ENCODE measurements at regions not wholly inside any gene's neighbourhood (a gene's known extent, or its start where the extent isn't known, plus 50 kb on each side); places are given as distances from the start of the nearest gene placed in this dataset.
A peak's percentile ranks its signal among the peaks of the same experiment; 100 is the strongest.

DNA sequence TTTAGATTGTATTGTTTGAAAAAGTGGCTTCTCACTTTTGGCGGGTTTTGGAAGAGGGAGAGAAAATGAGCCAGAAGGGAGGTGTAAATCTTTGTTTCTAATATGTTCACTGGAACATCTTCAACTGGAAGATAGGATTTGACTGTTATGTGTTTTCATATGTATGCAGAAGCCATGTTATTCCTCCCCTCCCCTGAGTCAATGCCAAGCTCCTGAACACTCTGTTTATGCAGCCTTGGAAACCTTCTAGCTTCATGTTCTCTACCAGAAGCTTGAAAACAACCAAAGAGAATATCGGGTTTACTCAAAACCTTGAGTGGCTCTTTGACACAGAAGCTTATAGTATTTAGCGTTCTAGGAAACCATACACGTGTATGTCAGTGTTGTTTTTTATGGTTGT is 279.1 kb downstream of the PRL start:
- H3K4me3 ChIP-seq (ENCODE audit: low read length): no peak overlapping the region
- no peaks in the 10 kb centered on the region; the same call in 1 of the 2 replicates for H3K9me3 ChIP-seq (ENCODE audit: insufficient read depth, low read depth, low read length)
- no peaks in the 10 kb centered on the region for H3K27me3 ChIP-seq (ENCODE audit: insufficient read depth, low read length)
- H3K9ac ChIP-seq (ENCODE audit: low read depth, low read length): no peak overlapping the region
- WGBS: 94% methylated on average over 4 of the region's 4 CpGs
- H3K36me3 ChIP-seq (ENCODE audit: insufficient read depth, low read length): peaks cover 25% of the 10 kb centered on the region
- no peaks in the 10 kb centered on the region for H3K4me1 ChIP-seq (ENCODE audit: insufficient read depth, low read length)
- H3K27ac ChIP-seq (ENCODE audit: low read depth, low read length): no peak overlapping the region

DNA sequence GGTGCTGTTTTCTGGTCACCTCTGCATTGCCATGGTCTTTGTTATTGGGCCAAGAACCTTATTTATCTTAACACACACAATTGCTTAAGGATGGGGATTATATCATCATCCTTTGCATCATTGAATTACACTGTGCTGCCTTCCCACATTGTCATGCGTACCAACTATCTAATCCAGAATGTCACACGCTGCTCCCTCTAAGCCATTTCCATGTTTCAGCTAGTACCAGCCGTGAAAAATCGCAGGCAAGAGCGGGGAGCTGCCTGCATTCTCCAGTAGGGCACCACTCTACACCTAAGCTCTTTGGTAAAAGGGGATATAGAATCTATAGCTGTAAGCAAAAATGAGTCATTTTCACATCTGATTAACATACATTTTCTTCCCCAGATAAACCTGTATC is 277.0 kb downstream of the PRL start:
- no peak overlapping the region for H3K9ac ChIP-seq (ENCODE audit: low read depth, low read length)
- WGBS: 89% methylated on average over 5 of the region's 5 CpGs
- no peaks in the 10 kb centered on the region; the same call in 1 of the 2 replicates for H3K9me3 ChIP-seq (ENCODE audit: insufficient read depth, low read depth, low read length)
- H3K36me3 ChIP-seq (ENCODE audit: insufficient read depth, low read length): peaks cover 25% of the 10 kb centered on the region
- H3K4me1 ChIP-seq (ENCODE audit: insufficient read depth, low read length): peaks cover 12% of the 10 kb centered on the region
- no peak overlapping the region for H3K4me3 ChIP-seq (ENCODE audit: low read length)
- no peak overlapping the region for H3K27ac ChIP-seq (ENCODE audit: low read depth, low read length)
- no peaks in the 10 kb centered on the region for H3K27me3 ChIP-seq (ENCODE audit: insufficient read depth, low read length)

DNA sequence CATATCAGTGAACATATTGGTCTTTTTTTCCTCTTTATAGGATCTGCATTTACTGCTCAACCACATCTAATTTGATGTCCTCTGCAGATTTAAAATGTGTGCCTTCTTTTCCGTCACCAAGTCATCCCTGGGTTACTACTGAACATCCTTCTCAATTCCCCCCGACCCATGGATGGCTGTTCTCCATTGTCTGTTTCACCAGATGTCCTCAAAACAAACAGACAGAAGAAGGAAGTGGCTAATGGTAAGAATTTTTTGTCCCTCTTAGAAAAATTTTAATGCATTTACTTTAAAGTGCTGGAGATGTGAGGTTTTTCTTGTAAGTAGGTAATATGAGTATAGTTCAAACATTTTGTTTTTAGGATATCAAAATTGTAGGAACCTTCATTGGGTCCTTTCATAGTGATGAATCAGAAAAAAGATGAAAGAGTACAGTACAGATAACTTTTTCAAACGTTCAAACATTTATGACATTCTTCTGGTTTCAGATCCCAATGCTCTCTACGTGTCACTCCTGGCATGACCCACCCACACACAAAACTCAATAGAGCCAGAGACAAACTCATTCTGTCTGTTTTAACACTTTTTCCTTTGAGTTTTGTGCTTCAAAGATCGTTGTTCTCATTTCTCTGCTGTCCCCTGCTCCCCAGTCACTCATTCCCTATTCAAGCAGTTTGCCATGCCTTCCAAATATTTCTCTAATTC is 276.4 kb downstream of the PRL start:
- H3K4me3 ChIP-seq (ENCODE audit: low read length): no peak overlapping the region
- peaks cover 18% of the 10 kb centered on the region for H3K4me1 ChIP-seq (ENCODE audit: insufficient read depth, low read length)
- H3K27ac ChIP-seq (ENCODE audit: low read depth, low read length): no peak overlapping the region
- H3K9ac ChIP-seq (ENCODE audit: low read depth, low read length): no peak overlapping the region
- no peaks in the 10 kb centered on the region; the same call in 1 of the 2 replicates for H3K9me3 ChIP-seq (ENCODE audit: insufficient read depth, low read depth, low read length)
- no peaks in the 10 kb centered on the region for H3K27me3 ChIP-seq (ENCODE audit: insufficient read depth, low read length)
- H3K36me3 ChIP-seq (ENCODE audit: insufficient read depth, low read length): peaks cover 25% of the 10 kb centered on the region
- 94% methylated on average over 5 of the region's 5 CpGs for WGBS

DNA sequence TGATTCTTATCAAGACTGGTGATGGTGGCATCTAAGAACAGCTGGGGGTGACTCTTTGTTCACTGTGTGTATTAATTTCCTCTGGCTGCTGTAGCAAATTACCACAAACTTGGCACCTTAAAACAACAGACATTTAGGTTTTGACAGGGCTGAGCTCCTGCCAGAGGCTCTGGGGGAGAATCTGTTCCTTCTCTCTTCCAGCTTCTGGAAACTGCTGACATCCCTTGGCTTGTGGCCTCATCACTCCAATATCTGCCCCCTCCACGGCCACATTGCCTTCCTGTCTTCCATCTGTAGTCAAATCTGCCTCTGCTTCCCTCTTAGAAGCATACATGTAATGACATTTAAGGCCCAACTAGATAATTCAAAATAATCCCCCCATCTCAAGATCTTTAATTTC is 274.9 kb downstream of the PRL start:
- Histone ChIP-seq H3K36me3 (ENCODE audit: insufficient read depth, low read length) (peaks cover 25% of the 10 kb centered on the region), H3K9me3 (ENCODE audit: insufficient read depth, low read depth, low read length) (no peaks in the 10 kb centered on the region; the same call in 1 of the 2 replicates), H3K4me3 (ENCODE audit: low read length) (no peak overlapping the region), H3K4me1 (ENCODE audit: insufficient read depth, low read length) (peaks cover 33% of the 10 kb centered on the region), H3K27me3 (ENCODE audit: insufficient read depth, low read length) (no peaks in the 10 kb centered on the region), H3K9ac (ENCODE audit: low read depth, low read length) (no peak overlapping the region), H3K27ac (ENCODE audit: low read depth, low read length) (no peak overlapping the region)
- 87% methylated on average over 1 of the region's 1 CpG for WGBS

DNA sequence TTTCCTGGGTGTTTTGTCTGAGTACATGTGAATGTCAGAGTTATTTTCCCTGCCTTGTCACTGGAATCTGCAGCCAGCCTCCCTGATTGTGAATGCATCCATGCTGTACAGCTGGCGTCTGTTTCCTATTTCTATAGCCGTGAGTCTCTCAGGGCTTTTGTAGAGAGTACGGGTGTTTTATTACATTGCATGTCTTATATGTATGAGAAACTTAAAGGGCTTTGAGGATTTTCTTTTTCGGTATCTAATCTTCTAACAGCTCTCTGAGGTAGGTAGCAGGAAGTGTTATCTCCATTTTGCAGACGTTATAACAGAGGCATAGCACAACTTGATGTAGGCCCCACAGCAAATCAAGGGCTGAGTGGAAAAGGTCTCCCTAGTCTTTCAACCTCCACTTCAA is 272.9 kb downstream of the PRL start:
- Histone ChIP-seq H3K4me3 (ENCODE audit: low read length) (no peak overlapping the region), H3K9me3 (ENCODE audit: insufficient read depth, low read depth, low read length) (no peaks in the 10 kb centered on the region; the same call in 1 of the 2 replicates), H3K27ac (ENCODE audit: low read depth, low read length) (peak overlapping the region; percentile 56), H3K27me3 (ENCODE audit: insufficient read depth, low read length) (no peaks in the 10 kb centered on the region), H3K4me1 (ENCODE audit: insufficient read depth, low read length) (peaks cover 38% of the 10 kb centered on the region), H3K36me3 (ENCODE audit: insufficient read depth, low read length) (peaks cover 25% of the 10 kb centered on the region), H3K9ac (ENCODE audit: low read depth, low read length) (no peak overlapping the region)
- 88% methylated on average over 5 of the region's 5 CpGs for WGBS

DNA sequence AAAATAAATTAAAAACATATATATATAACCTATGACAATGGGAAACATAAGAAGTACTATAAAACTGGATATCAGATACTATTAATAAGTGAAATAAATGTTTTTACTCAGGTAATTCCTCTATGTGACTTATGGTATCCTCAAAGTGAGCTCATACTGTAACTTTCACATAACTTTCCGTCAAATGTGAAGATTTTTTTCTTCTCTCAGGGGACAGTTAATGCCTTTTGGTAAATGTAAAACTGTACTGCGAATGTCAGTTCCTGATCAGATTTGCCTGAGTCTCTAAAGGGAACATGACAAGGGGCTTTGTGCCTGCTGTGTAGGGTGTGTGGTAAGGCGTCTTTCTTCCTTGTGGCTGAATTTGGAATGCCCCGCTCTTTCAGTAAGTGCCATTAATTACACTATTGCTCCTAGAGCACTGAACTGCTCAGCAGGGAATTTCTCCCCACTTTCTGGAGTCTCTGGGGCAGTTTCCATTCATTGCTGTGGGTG is 271.8 kb downstream of the PRL start:
- Histone ChIP-seq H3K9ac (ENCODE audit: low read depth, low read length) (peak overlapping the region; percentile 65), H3K36me3 (ENCODE audit: insufficient read depth, low read length) (peaks cover 25% of the 10 kb centered on the region), H3K4me1 (ENCODE audit: insufficient read depth, low read length) (peaks cover 43% of the 10 kb centered on the region), H3K4me3 (ENCODE audit: low read length) (no peak overlapping the region), H3K27ac (ENCODE audit: low read depth, low read length) (peak overlapping the region; percentile 93), H3K9me3 (ENCODE audit: insufficient read depth, low read depth, low read length) (no peaks in the 10 kb centered on the region; the same call in 1 of the 2 replicates), H3K27me3 (ENCODE audit: insufficient read depth, low read length) (no peaks in the 10 kb centered on the region)
- WGBS: 40% methylated on average over 4 of the region's 4 CpGs

DNA sequence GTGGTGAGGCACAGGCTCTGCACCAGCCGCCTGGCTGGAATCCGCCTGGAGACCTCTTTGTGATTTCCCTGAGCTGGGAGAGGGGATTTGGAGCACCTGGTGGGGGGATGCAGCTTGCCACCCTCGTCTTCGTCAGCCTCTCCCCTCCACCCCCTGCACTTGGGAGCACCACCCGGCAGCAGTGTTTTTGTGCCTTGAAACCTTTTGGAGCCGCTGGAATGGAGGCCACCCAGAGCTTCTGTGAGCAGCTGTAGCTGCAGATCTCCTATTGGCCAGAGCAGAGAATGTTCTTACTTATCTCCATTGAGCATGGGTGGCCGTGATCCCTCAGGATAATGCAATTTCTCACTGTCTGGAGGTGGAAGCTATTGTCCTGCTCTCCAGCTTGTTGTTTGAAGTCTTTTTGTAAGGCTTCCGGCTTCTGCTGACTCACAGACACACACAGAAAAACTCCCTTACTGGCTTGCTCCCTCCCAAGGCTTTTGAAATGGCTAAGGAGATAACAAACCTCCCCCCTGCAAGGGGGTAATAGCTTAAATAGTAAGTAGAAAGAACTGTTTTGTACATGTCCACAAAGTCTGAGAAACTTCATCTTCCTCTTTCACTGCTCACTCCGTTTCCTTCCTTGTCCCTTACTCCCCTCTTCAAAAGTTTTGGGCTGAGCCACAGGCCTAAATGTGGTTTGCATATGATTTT is 271.2 kb downstream of the PRL start:
- Histone ChIP-seq H3K9ac (ENCODE audit: low read depth, low read length) (peak overlapping the region; percentile 65), H3K4me3 (ENCODE audit: low read length) (no peak overlapping the region), H3K36me3 (ENCODE audit: insufficient read depth, low read length) (peaks cover 19% of the 10 kb centered on the region), H3K9me3 (ENCODE audit: insufficient read depth, low read depth, low read length) (no peaks in the 10 kb centered on the region; the same call in 1 of the 2 replicates), H3K27me3 (ENCODE audit: insufficient read depth, low read length) (no peaks in the 10 kb centered on the region), H3K27ac (ENCODE audit: low read depth, low read length) (peak overlapping the region; percentile 93), H3K4me1 (ENCODE audit: insufficient read depth, low read length) (peaks cover 43% of the 10 kb centered on the region)
- 10% methylated on average over 9 of the region's 9 CpGs for WGBS

DNA sequence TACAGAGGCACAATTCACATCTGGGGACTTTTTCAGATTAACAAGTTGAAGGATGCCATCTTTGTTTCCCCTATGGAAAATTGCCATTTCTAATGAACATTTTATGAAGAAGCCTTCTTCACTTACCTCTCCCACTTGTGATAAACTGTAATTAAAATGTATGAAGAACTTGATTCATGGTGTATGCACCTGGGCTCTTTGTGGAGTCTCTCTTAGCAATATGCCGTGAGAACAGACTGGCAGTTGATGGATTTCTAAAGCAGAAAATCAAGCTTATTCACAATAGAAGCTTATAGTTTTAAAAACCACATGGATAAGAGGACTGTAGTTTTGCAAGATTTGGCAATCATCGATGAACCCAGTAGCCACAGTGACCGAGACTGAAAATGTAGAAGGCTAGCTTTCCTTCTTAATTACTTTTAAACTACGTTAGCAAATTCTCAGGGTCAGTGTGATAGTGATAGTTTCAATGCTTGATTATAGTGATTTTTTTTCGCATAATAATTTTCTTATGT is 270.6 kb downstream of the PRL start:
- 84% methylated on average over 5 of the region's 5 CpGs for WGBS
- Histone ChIP-seq H3K27me3 (ENCODE audit: insufficient read depth, low read length) (no peaks in the 10 kb centered on the region), H3K27ac (ENCODE audit: low read depth, low read length) (peak overlapping the region; percentile 93), H3K36me3 (ENCODE audit: insufficient read depth, low read length) (peaks cover 13% of the 10 kb centered on the region), H3K9ac (ENCODE audit: low read depth, low read length) (peak overlapping the region; percentile 65; the same call in 1 of the 2 replicates), H3K9me3 (ENCODE audit: insufficient read depth, low read depth, low read length) (no peaks in the 10 kb centered on the region; the same call in 1 of the 2 replicates), H3K4me3 (ENCODE audit: low read length) (no peak overlapping the region), H3K4me1 (ENCODE audit: insufficient read depth, low read length) (peaks cover 43% of the 10 kb centered on the region)

DNA sequence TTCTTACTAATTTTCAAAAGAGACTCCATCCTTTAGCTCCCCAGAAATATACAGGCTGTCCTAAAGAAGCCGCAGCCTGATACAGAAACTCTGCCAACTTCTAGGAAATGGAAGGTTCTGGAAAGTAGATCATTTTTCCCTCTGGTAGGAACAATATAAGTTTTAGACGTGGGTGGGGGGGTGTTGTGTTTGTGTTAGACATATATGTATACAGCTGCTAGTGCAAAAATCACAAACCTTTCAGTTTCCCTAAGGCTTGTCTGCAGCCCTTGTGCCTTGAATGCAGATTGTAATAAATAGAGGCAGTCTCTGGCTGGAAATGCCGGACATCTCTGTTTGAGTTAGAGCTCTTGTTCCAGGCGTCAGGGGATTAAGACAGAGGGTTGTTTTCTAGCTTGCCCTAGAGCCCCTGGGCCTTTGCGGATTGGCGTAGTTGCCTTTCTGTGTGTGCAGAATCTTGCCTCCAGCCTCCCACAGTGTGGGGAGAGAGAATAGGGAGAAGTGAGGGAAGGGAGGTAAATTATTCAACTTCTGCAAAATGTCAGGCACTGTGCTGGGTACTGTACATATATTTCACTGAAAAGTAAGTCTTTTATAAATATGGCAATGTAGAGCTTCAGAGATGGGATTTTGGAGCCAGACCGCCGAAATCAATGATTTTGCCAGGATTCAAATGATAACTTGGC is 269.7 kb downstream of the PRL start:
- 89% methylated on average over 8 of the region's 8 CpGs for WGBS
- Histone ChIP-seq H3K9ac (ENCODE audit: low read depth, low read length) (no peak overlapping the region), H3K27me3 (ENCODE audit: insufficient read depth, low read length) (no peaks in the 10 kb centered on the region), H3K9me3 (ENCODE audit: insufficient read depth, low read depth, low read length) (no peaks in the 10 kb centered on the region), H3K36me3 (ENCODE audit: insufficient read depth, low read length) (peaks cover 4% of the 10 kb centered on the region), H3K4me3 (ENCODE audit: low read length) (no peak overlapping the region), H3K4me1 (ENCODE audit: insufficient read depth, low read length) (peaks cover 43% of the 10 kb centered on the region), H3K27ac (ENCODE audit: low read depth, low read length) (peak overlapping the region; percentile 93)

DNA sequence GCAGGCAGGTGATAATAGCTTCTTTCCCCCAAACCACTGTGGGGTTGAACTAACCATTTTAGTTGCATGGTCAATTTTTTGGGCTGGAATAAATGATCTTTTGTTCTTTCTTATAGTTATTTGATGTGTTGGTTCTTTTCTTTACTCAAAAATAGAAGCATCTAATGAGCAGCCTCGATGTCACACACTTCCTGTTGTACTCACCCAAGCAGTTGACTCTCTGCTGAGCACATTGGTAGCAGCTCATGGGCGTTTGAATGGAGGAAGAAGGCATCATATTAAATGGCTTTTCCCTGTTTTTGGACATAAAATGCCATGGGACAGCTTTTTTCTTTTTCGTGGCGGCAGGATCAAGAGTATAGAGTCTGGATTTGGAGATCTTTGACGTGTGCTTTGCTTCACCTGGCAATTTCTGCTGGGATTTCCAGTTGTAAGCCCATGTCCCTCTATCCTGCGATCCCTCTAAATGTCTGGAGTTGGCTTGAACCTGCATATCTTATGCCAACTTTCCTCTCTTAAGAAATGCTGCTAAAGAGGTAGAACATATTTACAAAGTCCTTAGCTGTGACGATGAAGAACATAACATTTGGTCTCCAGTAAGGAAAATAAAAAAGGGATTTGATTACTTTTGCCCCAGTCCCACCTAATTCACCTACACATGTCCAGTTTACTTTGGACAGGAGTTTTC is 268.3 kb downstream of the PRL start:
- Histone ChIP-seq H3K9ac (ENCODE audit: low read depth, low read length) (no peak overlapping the region), H3K27me3 (ENCODE audit: insufficient read depth, low read length) (no peaks in the 10 kb centered on the region), H3K9me3 (ENCODE audit: insufficient read depth, low read depth, low read length) (no peaks in the 10 kb centered on the region), H3K4me3 (ENCODE audit: low read length) (no peak overlapping the region), H3K36me3 (ENCODE audit: insufficient read depth, low read length) (no peaks in the 10 kb centered on the region), H3K27ac (ENCODE audit: low read depth, low read length) (no peak overlapping the region), H3K4me1 (ENCODE audit: insufficient read depth, low read length) (peaks cover 43% of the 10 kb centered on the region)
- 81% methylated on average over 7 of the region's 7 CpGs for WGBS
